OCI-LY7 (cell line): ENCODE measurements at regions not wholly inside any gene's neighbourhood (a gene's known extent, or its start where the extent isn't known, plus 50 kb on each side); places are given as distances from the start of the nearest gene placed in this dataset.

Experiments
- BruUV-seq: library from RNA; stranded (reverse); fragments of 400-500 nt; replicated peaks from 2 replicates; lab custom pipeline; 2021; lab: Mats Ljungman, UMichigan
- CTCF ChIA-PET: fragments of 300-600 bp; sonication (Branson Sonifier 250); formaldehyde crosslinking; loops from one replicate; lab custom pipeline; 2022; ENCODE audit warnings: antibody characterized with exemption; ENCODE audit not compliant: unreplicated experiment; lab: Charles Lee
- POLR2A ChIA-PET: fragments of 300-600 bp; sonication (Branson Sonifier 250); formaldehyde crosslinking; loops from one replicate; lab custom pipeline; 2022; ENCODE audit warnings: antibody characterized with exemption; lab: Charles Lee
- DNase-seq: peaks from one replicate; pipeline ENCODE4 v3.0.0-alpha.2; 2015; ENCODE audit warnings: low spot score
- H2AFZ ChIP-seq: fragments of 200-600 bp; sonication (generic), shearing (Covaris generic); 2 replicates; pipeline ENCODE4 v1.6.1; 2014; ENCODE audit warnings: mild to moderate bottlenecking, antibody characterized with exemption, low read length, moderate library complexity
- H3K27ac ChIP-seq: fragments of 200-600 bp; sonication (generic); 2 replicates; pipeline ENCODE4 v1.5.1; 2014; ENCODE audit warnings: mixed run types, low read depth, mild to moderate bottlenecking, moderate library complexity, low read length, inconsistent platforms; ENCODE audit not compliant: poor library complexity, severe bottlenecking
- H3K36me3 ChIP-seq: fragments of 200-600 bp; sonication (generic); 2 replicates; pipeline ENCODE4 v1.6.1; 2014; ENCODE audit warnings: mild to moderate bottlenecking, antibody characterized with exemption, low read length, moderate library complexity, mixed read lengths; ENCODE audit not compliant: insufficient read depth
- H3K4me1 ChIP-seq: fragments of 200-600 bp; sonication (generic); 2 replicates; pipeline ENCODE4 v1.5.1; 2014; ENCODE audit warnings: mild to moderate bottlenecking, low read length; ENCODE audit not compliant: insufficient read depth, poor library complexity, severe bottlenecking
- H3K4me2 ChIP-seq: fragments of 200-600 bp; sonication (generic); 2 replicates; pipeline ENCODE4 v1.6.1; 2014; ENCODE audit warnings: mild to moderate bottlenecking, low read length
- H3K4me3 ChIP-seq: fragments of 200-600 bp; sonication (generic); 2 replicates; pipeline ENCODE4 v1.5.1; 2014; ENCODE audit warnings: mild to moderate bottlenecking, low read depth, low read length; ENCODE audit not compliant: poor library complexity, severe bottlenecking
- H3K79me2 ChIP-seq: fragments of 200-600 bp; sonication (generic); 2 replicates; pipeline ENCODE4 v1.6.1; 2016; ENCODE audit warnings: low read depth, mild to moderate bottlenecking, low read length, moderate library complexity, mixed read lengths; ENCODE audit not compliant: insufficient read depth
- H3K9me2 ChIP-seq: fragments of 200-600 bp; sonication (generic); 2 replicates; pipeline ENCODE4 v1.6.1; 2016; ENCODE audit warnings: mild to moderate bottlenecking, low read length, mixed read lengths; ENCODE audit not compliant: insufficient read depth
- H3K9me3 ChIP-seq: fragments of 200-600 bp; sonication (generic); 2 replicates; pipeline ENCODE4 v1.6.1; 2014; ENCODE audit warnings: mild to moderate bottlenecking, mixed run types, low read length, mixed read lengths
- H4K20me1 ChIP-seq: fragments of 200-600 bp; sonication (generic); 2 replicates; pipeline ENCODE4 v1.6.1; 2014; ENCODE audit warnings: mild to moderate bottlenecking, antibody characterized with exemption, low read length, moderate library complexity, mixed read lengths; ENCODE audit not compliant: insufficient read depth
- EZH2phosphoT487 ChIP-seq: fragments of 200-600 bp; sonication (generic); IDR thresholded peaks from 2 replicates; pipeline ENCODE4 v1.6.1; 2018; ENCODE audit warnings: low read depth, borderline replicate concordance, mild to moderate bottlenecking, mixed run types, antibody characterized with exemption, low read length, moderate library complexity, mixed read lengths
- intact Hi-C: fragments of 100-400 bp; cut with micrococcal nuclease; formaldehyde crosslinking; loops from one replicate; pipeline ENCODE4 v1.10.0; 2022; ENCODE audit not compliant: unreplicated experiment
- TF ChIP-seq, protein P1 (sequence below): fragments of 200-600 bp; sonication (generic); conservative IDR thresholded peaks from 2 replicates; pipeline ENCODE4 v1.5.1; 2014; ENCODE audit warnings: mild to moderate bottlenecking, antibody characterized with exemption, low read length, moderate library complexity, mixed read lengths

GRCh38 chr5:61823781-61824180, 482.2 kb upstream of the KIF2A start:
- CTCF ChIA-PET, result no interaction called here
- intact Hi-C loops, result no loop called here
- no peak overlapping the region for H2AFZ ChIP-seq
- no peaks in the 10 kb centered on the region for H3K79me2 ChIP-seq
- POLR2A ChIA-PET, result no interaction called here
- no peak for DNase-seq
- no peaks in the 10 kb centered on the region for H4K20me1 ChIP-seq
- no peaks in the 10 kb centered on the region for H3K9me2 ChIP-seq
- no peak for TF ChIP-seq EZH2phosphoT487
- TF ChIP-seq, protein P1, sequence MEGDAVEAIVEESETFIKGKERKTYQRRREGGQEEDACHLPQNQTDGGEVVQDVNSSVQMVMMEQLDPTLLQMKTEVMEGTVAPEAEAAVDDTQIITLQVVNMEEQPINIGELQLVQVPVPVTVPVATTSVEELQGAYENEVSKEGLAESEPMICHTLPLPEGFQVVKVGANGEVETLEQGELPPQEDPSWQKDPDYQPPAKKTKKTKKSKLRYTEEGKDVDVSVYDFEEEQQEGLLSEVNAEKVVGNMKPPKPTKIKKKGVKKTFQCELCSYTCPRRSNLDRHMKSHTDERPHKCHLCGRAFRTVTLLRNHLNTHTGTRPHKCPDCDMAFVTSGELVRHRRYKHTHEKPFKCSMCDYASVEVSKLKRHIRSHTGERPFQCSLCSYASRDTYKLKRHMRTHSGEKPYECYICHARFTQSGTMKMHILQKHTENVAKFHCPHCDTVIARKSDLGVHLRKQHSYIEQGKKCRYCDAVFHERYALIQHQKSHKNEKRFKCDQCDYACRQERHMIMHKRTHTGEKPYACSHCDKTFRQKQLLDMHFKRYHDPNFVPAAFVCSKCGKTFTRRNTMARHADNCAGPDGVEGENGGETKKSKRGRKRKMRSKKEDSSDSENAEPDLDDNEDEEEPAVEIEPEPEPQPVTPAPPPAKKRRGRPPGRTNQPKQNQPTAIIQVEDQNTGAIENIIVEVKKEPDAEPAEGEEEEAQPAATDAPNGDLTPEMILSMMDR, result no peak
- no TSS peak for BruUV-seq
- H3K4me1 ChIP-seq, result no peaks in the 10 kb centered on the region
- H3K36me3 ChIP-seq, result no peaks in the 10 kb centered on the region
- H3K9me3 ChIP-seq, result no peaks in the 10 kb centered on the region
- no peak overlapping the region for H3K27ac ChIP-seq
- no peak overlapping the region for H3K4me3 ChIP-seq
- H3K4me2 ChIP-seq, result no peak overlapping the region

DNA sequence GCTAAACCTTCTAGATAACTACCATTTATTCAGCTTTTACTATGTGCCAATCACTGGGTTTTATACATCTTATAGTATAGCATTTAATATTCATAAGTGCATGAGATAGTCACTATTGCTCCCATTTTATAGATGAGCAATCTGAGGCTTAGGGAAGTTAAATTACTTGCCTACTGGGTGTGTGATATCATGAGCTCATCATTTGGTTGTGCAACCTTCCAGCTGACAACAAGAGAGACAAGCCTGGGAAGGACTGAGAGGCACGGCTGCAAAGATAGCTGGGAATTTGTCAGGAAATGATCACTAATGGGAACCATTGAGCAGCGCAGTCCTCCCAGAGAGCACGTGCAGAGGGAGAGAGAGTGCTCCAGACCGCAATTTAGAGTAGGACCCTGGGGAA, 481.6 kb upstream of the KIF2A start:
- no TSS peak for BruUV-seq
- POLR2A ChIA-PET, result no interaction called here

GRCh38 chr5:61827445-61827975, 478.5 kb upstream of the KIF2A start:
- Histone ChIP-seq H4K20me1 (no peaks in the 10 kb centered on the region), H3K9me2 (no peaks in the 10 kb centered on the region), H3K4me3 (no peak overlapping the region), H3K4me1 (no peaks in the 10 kb centered on the region), H3K36me3 (no peaks in the 10 kb centered on the region), H3K4me2 (no peak overlapping the region), H2AFZ (no peak overlapping the region), H3K79me2 (no peaks in the 10 kb centered on the region), H3K27ac (no peak overlapping the region), H3K9me3 (no peaks in the 10 kb centered on the region)
- no TSS peak for BruUV-seq
- ChIA-PET CTCF (no interaction called here), POLR2A (interaction anchor here (1.6 kb wide), 1 partner anchor 16 kb away, joined by 3 read pairs; no protein-coding TSS in a partner anchor)
- intact Hi-C loops, result no loop called here
- DNase-seq, result no peak
- no peak for TF ChIP-seq EZH2phosphoT487
- TF ChIP-seq, protein P1, result no peak

More for the DNA sequence above, 481.6 kb upstream of the KIF2A start:
- CTCF ChIA-PET, result no interaction called here
- intact Hi-C loops, result no loop called here
- no peaks in the 10 kb centered on the region for H3K9me2 ChIP-seq
- no peaks in the 10 kb centered on the region for H3K36me3 ChIP-seq
- no peak for TF ChIP-seq EZH2phosphoT487
- TF ChIP-seq, protein P1, result no peak
- no peak overlapping the region for H3K4me2 ChIP-seq
- DNase-seq, result no peak
- no peaks in the 10 kb centered on the region for H3K4me1 ChIP-seq
- no peak overlapping the region for H3K27ac ChIP-seq
- H4K20me1 ChIP-seq, result no peaks in the 10 kb centered on the region
- no peaks in the 10 kb centered on the region for H3K9me3 ChIP-seq
- no peak overlapping the region for H2AFZ ChIP-seq
- H3K79me2 ChIP-seq, result no peaks in the 10 kb centered on the region
- H3K4me3 ChIP-seq, result no peak overlapping the region
